Medulla oblongata (tissue), 1 donor: ENCODE measurements at regions not wholly inside any gene's neighbourhood (a gene's known extent, or its start where the extent isn't known, plus 50 kb on each side); places are given as distances from the start of the nearest gene placed in this dataset.

Experiments
- DNase-seq: peaks from one replicate; pipeline ENCODE4 v3.0.0-alpha.2; 2015; ENCODE audit errors: extremely low spot score

DNA sequence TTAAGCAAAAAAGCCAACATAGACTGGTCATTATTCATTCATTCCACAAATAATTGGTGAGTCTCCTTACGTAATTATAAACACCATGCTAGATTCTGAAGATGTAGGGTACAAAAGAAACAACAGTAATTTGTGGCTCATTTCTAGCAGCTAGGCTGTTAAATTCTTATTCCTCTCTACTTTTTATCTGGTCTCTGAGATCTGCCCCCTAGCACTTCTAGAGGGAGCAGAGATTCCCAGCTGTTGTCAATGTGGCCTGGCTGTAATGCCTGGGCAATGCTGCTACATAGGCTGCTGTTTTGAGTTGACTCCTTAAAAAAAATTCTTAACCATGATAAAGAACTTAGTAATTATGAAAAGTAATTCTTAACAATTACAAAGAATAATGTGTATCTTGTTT lies 434.9 kb upstream of the THRB start:
- DNase-seq, result no peak

DNA sequence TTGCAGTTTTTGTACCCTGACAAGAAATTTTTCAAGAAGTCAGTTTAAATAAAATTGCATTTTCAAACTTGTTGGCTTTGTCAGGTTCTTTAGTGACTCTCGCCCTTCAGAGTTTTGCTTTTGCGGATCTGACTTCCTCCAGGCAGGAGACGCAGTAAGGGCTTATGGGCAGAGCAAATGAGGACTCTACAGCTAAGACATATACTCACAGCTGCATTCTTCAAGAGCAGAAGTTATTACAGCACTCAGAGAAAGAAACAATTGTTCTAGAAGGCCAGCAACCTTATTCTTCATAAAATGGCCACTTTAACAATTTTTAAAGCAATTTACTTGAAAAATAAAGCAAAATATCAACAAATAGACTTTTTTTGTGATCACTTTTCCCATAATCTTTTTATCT lies 438.8 kb upstream of the THRB start:
- DNase-seq, result no peak

DNA sequence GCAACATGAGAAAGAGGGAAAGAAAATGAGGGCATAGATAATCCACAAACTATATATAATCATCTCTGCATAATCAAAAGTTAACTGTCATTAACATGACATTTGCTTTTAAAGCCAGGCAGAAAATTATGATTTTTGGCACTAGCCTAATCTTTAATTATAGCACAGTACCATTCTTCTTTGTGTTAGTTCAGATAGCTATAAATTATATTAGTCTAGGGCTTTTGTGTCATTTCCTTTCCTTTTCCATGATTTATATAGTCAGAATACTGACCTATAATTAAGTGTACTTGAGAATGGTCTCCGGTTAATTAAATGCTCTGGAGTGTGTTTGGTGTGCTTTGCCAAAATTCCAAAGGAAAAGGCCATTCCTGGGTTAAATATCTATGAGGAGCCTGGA lies 441.9 kb upstream of the THRB start:
- no peak for DNase-seq

- DNase-seq, result no peak
Measured at GRCh38 chr3:24937228-24937627, 442.6 kb upstream of the THRB start.

- DNase-seq, result no peak
Measured at GRCh38 chr3:24937780-24938179, 443.1 kb upstream of the THRB start.

DNA sequence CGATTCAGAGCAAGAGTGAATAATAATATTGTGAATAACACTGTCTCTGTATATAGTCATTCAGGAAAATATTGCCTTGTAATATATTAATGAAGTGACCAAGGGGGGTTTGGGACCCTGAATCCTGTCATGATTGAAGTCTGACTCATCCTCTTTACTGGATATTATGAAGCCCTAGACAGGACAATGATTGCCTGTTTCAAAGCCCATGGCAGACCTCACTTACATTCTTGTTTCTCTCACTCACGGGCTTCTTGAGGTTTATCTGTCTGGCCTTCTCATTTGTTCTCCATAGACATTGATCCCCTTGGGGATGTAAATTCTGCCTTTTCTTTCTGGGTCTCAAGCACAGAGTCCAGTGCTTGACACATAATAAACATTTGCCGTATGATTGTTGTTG lies 449.3 kb upstream of the THRB start:
- no peak for DNase-seq

- no peak for DNase-seq
Measured at GRCh38 chr3:24944805-24945520, 450.3 kb upstream of the THRB start.

DNA sequence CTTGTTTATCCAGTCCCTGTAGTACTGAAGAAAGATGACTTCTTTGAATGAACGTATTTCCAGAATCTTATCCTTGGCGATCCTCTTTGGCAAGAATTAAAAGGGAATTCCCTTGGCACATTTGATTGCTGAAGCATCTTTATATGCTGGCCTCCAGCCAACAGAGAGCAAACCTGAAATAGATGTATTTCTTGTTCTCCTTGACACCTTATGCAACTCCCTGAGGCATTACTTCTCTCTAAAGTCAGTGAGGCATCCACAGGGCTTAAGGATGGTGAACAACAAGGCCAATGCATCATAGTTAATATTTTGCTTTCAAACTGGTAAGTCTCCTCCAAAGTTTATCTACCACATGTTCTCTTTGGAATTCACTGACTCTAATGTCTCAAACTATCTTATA lies 450.9 kb upstream of the THRB start:
- no peak for DNase-seq

- DNase-seq, result no peak
Measured at GRCh38 chr3:24947103-24947502, 452.5 kb upstream of the THRB start.

DNA sequence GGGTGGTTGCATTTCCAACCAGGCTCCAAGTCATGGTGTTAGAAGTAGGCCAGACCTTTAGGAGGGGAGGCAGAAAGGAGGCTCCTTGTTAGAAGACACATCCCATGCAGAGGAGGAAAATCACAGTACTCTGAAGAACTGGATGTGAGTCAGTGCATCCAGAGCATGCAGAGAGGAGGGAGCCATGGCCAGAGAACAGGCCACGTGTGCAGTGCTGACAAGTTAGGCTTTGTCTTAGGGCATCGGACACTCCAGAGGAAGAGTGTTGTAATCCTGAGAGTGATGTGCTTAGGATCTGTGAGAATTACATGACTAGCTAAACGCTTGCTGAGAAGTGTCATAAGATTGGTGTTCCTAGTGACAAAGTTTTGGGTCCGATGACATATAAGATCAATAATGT lies 456.5 kb upstream of the THRB start:
- peak; percentile 34 for DNase-seq

DNA sequence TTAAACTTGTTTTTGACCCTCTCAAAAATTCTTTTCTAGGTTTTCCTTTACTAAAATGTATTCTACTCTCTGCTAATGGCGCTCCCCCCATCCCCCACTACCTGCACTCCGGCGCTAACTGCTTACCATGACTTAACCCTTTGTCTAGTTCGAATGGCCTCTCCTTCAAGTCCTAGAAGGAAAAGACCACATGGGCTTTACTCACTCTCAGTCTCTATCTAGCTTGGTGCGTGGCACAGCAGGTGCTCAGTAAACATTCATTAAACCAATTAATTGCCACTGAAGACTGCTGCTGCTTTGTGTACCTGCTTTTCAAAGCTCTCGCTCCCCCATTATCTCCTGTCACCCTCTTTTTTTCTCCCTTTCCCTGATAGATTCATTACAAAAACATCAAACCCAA lies 457.7 kb upstream of the THRB start:
- DNase-seq, result no peak

GRCh38 chr3:24953060-24953771 lies 458.6 kb upstream of the THRB start:
- no peak for DNase-seq

DNA sequence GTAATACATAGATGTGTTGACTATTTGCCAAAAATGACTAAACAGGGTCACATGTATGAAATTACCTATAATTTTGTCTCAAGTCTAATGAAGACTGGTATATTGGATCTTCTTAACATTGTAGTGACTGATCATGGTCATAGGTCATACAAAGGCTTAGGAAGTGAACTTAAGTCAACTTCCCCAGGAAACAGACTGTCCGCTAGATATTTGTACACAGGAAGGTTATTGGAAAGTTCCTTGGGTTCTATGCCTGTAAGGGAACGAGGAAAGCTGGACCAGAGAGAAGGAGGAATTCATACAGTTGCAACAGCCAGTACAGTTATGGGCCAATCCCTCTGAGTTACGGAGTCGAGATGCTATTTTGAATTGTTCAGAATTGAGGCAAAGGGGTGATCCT lies 462.0 kb upstream of the THRB start:
- DNase-seq, result no peak

- no peak for DNase-seq
Measured at GRCh38 chr3:24958271-24958670, 463.6 kb upstream of the THRB start.

DNA sequence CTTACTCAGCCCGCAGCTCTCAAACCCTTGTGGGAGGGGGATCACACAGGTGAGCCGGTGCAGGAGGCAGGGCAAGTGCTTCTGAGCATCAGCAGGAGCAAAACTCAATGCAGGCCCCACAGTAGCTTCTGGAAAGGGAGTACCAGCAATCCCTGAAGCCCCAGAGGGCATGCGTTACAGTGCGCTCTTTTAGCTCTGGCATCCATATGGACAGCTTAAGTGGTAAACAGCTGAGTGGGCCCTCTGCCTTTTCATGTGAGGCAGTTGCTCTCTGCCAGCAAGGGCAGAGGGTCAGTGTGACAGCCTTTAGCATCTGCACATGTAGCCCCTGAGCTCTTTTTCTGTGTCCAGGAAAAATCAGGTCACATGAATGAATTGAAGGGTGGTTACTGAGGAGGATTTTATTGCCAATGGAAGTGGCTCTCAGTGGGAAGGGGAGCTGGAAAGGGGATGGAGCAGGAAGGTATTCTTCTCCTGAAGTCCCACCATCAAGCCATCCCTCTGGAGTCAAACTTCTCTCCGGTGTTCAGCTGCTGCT lies 464.3 kb upstream of the THRB start:
- no peak for DNase-seq

DNA sequence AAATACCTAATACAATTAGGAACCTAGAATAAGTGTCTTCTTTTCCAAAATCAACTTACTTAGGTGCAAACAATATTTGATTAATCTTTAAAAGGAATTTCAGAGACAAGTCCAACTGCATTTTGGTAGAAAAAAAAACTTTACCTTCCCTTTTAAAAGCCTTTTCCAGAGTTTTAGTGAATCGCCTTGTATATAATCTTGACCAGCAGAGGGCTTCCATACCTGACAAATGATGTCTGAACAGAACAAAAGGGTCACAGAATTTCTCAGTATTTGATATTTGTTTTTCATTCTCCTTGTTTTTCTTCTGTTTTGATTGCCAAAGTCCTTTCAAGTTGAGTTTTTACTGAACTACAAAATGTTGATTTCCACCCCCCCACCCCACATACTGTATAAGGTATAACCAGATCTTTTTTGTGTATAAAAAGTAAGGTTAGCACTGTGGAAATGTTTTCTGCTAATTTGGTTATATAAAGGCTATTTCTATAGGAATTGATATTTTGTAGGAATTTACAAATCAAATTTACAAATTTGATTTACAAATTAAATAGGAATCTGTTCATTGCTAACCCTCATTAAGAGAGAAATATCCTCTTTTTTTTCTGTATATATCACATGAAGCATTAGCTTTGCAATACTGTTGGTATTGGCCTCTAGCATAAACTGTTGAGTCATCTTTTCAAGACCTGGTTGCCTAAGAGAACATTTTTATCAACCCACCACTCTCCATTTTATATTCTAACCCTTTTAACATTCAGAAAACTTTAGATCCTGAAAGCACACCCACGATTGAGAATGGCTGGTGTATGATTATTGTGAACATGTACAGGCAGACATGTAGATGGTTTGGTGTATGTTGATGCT lies 464.1 kb upstream of the RARB start:
- peak; percentile 36 for DNase-seq

DNA sequence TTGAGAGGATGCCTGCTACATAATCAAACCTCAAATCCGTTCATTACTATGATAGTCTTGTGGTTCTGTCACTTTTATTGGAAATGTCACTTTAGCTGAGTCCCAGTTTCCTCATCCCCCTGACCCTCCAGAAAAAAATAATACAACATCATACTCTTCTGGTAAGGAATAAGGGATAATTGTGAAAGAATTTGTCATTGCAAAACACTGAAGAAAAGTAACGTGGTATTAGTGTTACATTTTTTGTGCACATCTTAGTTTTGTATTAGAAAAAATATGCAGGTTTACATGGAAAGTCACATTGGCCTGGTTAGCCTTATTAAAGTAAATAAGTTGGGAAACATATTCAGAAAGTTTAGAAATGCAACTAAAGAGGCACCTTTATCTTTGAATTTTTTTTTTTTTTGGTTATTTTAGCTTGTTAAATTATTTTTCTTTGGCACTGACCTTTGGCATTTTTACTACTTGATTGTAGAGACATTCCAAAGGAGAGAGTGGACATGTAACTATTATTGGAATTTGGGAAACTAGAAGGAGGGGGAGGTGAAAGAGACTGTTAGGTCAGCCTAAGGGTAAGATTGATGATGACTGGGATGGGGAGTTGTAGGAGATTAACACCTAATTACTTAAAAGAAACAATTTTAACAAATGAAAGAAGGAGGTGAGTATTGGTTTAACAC lies 462.2 kb upstream of the RARB start:
- DNase-seq, result no peak

DNA sequence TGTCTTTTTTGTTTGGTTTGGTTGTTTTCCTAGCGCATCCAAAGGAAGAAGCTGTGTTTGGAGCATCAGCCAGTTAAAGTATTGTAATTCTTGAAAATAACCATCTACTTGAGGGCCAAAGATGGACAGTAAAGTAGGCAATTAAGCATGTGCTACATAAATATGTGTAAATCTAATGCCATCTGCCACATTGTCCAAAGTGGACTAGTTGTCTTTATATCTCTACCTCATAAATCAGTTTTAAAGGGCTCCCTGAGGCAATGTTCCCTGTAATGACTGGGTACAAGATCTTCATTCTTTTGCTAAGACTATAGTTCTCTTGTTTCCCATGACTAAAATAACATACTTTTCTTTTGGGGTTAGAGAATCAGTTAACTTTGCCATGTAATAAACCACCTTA lies 460.0 kb upstream of the RARB start:
- DNase-seq, result no peak

GRCh38 chr3:24972491-24972890 lies 455.6 kb upstream of the RARB start:
- DNase-seq, result no peak

DNA sequence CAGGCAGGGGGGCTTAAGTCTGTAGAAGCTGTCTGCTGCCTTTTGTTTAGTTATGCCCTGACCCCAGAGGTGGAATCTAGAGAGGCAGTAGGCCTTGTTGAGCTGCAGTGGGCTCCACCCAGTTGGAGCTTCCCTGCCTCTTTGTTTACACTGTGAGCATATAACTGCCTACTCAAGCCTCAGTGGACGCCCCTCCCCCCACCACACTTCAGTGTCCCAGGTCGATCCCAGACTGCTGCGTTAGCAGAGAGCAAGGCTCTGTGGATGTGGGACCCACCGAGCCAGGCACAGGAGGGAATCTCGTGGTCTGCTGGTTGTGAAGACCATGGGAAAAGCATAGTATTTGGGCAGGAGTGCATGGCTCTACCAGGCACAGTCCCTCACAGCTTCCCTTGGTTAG lies 446.8 kb upstream of the RARB start:
- DNase-seq, result no peak

GRCh38 chr3:24981924-24982323 lies 446.1 kb upstream of the RARB start:
- DNase-seq, result no peak

DNA sequence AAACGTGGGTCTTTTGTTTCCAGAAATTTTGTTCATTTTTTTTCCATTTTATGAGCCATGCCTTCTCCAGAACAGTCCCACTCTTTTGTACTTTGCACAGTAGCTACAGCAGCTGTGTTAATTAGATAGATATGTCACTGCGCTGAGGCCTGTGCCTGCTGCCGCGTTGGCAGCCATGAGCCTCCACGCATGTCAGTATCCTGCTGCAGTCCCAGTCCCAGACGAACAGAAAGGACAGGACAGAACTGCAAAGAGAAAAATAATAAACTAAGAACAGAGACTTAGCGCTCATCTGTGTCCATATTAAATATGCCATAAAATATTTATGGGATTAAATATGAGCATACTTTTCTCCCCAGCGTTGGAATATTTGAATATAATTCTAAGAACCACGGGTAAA lies 442.4 kb upstream of the RARB start:
- DNase-seq, result no peak
